Heart left ventricle (tissue), 16 donors: ENCODE measurements at regions not wholly inside any gene's neighbourhood (a gene's known extent, or its start where the extent isn't known, plus 50 kb on each side); places are given as distances from the start of the nearest gene placed in this dataset.

Source experiments
- ATAC-seq, 4 donors: fragments of 200-7000 bp; cut with Tn5 transposase; one replicate each; pipeline ENCODE4 v1.9.1; 2020 to 2022; ENCODE audit warnings: moderate library complexity in 4 of 4, mild to moderate bottlenecking in 3 of 4, moderate number of reproducible peaks in 1 of 4
- DNase-seq, 5 donors: peaks; one replicate each; pipeline ENCODE4 v3.0.0-alpha.2; 2020
- H3K27ac ChIP-seq, 12 donors: fragments of 200-600 bp; sonication (generic) in 4 of 12; one replicate each; pipeline versions ENCODE4 v1.5.0 to v1.8.0; 2016 to 2022; ENCODE audit warnings: mild to moderate bottlenecking in 2 of 12
- H3K27me3 ChIP-seq, 9 donors: fragments of 200-600 bp; sonication (generic) in 2 of 9; one replicate each; pipeline versions ENCODE4 v1.5.1 to v1.8.0; 2016 to 2022; ENCODE audit warnings: mild to moderate bottlenecking in 3 of 9
- H3K36me3 ChIP-seq, 9 donors: fragments of 200-600 bp; sonication (generic) in 2 of 9; one replicate each; pipeline versions ENCODE4 v1.5.0 to v1.8.0; 2018 to 2022; ENCODE audit warnings: mild to moderate bottlenecking in 2 of 9
- H3K4me1 ChIP-seq, 12 donors: fragments of 200-600 bp; sonication (generic) in 4 of 12; one replicate each; pipeline versions ENCODE4 v1.5.0 to v1.8.0; 2016 to 2022; ENCODE audit warnings: mild to moderate bottlenecking in 3 of 12
- H3K4me3 ChIP-seq, 12 donors: fragments of 200-600 bp; sonication (generic) in 4 of 12; one replicate each; pipeline versions ENCODE4 v1.5.0 to v1.8.0; 2017 to 2022; ENCODE audit warnings: mild to moderate bottlenecking in 9 of 12, moderate library complexity in 4 of 12
- H3K9me3 ChIP-seq, 12 donors: fragments of 200-600 bp; sonication (generic) in 4 of 12; one replicate each; pipeline versions ENCODE4 v1.5.0 to v1.8.0; 2016 to 2022; ENCODE audit warnings: mild to moderate bottlenecking in 1 of 12
- CTCF ChIP-seq, 12 donors: fragments of 200-600 bp; sonication (generic) in 4 of 12; IDR thresholded peaks; one replicate each; pipeline versions ENCODE4 v1.5.0 to v1.8.0; 2018 to 2022; ENCODE audit warnings: antibody characterized with exemption in 12 of 12, mild to moderate bottlenecking in 5 of 12
- POLR2A ChIP-seq, 2 donors: fragments of 450-650 bp; IDR thresholded peaks; one replicate each; pipeline ENCODE4 v1.6.1; 2017; ENCODE audit warnings: antibody characterized with exemption in 2 of 2, mild to moderate bottlenecking in 2 of 2, moderate library complexity in 2 of 2
- WGBS, 4 donors: extraction: QIAGEN DNeasy Blood & Tissue Kit in 2 of 4; methylation state at CpG; one replicate each; pipeline versions ENCODE4 v1.1.5 to v1.1.7; 2013 to 2018; 5-methylcytosine and 5-hydroxymethylcytosine counted together
- intact Hi-C, 10 donors: fragments of 100-400 bp; cut with DNase I; formaldehyde crosslinking; loops; one replicate each; pipeline versions ENCODE4 v1.11.1 to v1.14.2; 2022
- donor health status: ischemic (EF 13 %, LVEDD 7.1; RV severe dilation, severe dysfunction).
- donor health status: healthy with polysubstance abuse.
- donor health status: DM: no; HTN: yes; CAD: no.
- donor health status: DM: no; HTN: no; CAD: no.
- donor health status: ischemic (EF 25% LVEDD 6.9; RV normal size, moderate dysfunction).
- donor health status: ischemic (EF 25% LVEDD 5.7; RV mildly dilated, moderate dysfunction).
- donor health status: healthy.
- donor health status: DM: yes; HTN: yes; CAD: no.
- donor health status: ischemic (EF 35%, LVEDD 5.7; RV mildly dilated, moderate dysfunction).
- donor health status: nonischemic (EF 11% LVEDD 7.7; RV severe dilation, severe dysfunction).
- donor health status: DM: yes; HTN: yes; CAD: no.
- donor health status: PGD.
- donor health status: ischemic (EF 29% LVEDD 5.4; RV normal size, mild dysfunction).
- donor health status: nonischemic (EF 23%, LVEDD 6.1; RV moderate dilation, normal function).

GRCh38 chr5:96509721-96510350 lies 76.8 kb upstream of the PCSK1 start:
- Histone ChIP-seq H3K27ac (no peak overlapping the region), H3K4me3 (no peak overlapping the region), H3K36me3 (no peaks in the 10 kb centered on the region), H3K27me3 (no peaks in the 10 kb centered on the region), H3K4me1 (no peaks in the 10 kb centered on the region), H3K9me3 (no peaks in the 10 kb centered on the region)
- no peak for ATAC-seq
- 72 to 76% (median 74%) methylated on average over 5 of the region's 5 CpGs for WGBS, 4 donors
- TF ChIP-seq CTCF (IDR thresholded peaks at IDR 0.05) (no peak), POLR2A (IDR thresholded peaks at IDR 0.05) (no peak)
- intact Hi-C loops, result no loop called here
- DNase-seq, result no peak

- no peak for ATAC-seq
- WGBS, 4 donors, result 76 to 81% (median 79%) methylated on average over 6 of the region's 6 CpGs
- no peak overlapping the region for H3K4me3 ChIP-seq
Measured at GRCh38 chr5:96516631-96517071, 83.6 kb upstream of the PCSK1 start.

GRCh38 chr5:96517295-96517694 lies 84.2 kb upstream of the PCSK1 start:
- intact Hi-C loops, result no loop called here
- no peaks in the 10 kb centered on the region for H3K27me3 ChIP-seq
- H3K4me1 ChIP-seq, result no peaks in the 10 kb centered on the region
- no peak overlapping the region for H3K4me3 ChIP-seq
- no peaks in the 10 kb centered on the region for H3K36me3 ChIP-seq
- no peaks in the 10 kb centered on the region for H3K9me3 ChIP-seq
- DNase-seq, result no peak
- no peak overlapping the region for H3K27ac ChIP-seq
- 57 to 62% (median 57%) methylated on average over 4 of the region's 4 CpGs for WGBS, 4 donors
- no peak for ATAC-seq
- TF ChIP-seq CTCF (IDR thresholded peaks at IDR 0.05), result no peak
- TF ChIP-seq POLR2A (IDR thresholded peaks at IDR 0.05), result no peak

More at GRCh38 chr5:96516631-96517071, 83.6 kb upstream of the PCSK1 start:
- TF ChIP-seq CTCF (IDR thresholded peaks at IDR 0.05), result no peak
- TF ChIP-seq POLR2A (IDR thresholded peaks at IDR 0.05), result no peak
- Histone ChIP-seq H3K9me3 (no peaks in the 10 kb centered on the region), H3K36me3 (no peaks in the 10 kb centered on the region), H3K27me3 (no peaks in the 10 kb centered on the region), H3K27ac (no peak overlapping the region), H3K4me1 (no peaks in the 10 kb centered on the region)
- DNase-seq, result no peak
- intact Hi-C loops, result no loop called here

- Histone ChIP-seq H3K27ac (no peak overlapping the region), H3K4me3 (no peak overlapping the region), H3K4me1 (no peaks in the 10 kb centered on the region), H3K27me3 (no peaks in the 10 kb centered on the region), H3K9me3 (no peaks in the 10 kb centered on the region), H3K36me3 (no peaks in the 10 kb centered on the region)
- no peak for DNase-seq
- TF ChIP-seq POLR2A (IDR thresholded peaks at IDR 0.05) (no peak), CTCF (IDR thresholded peaks at IDR 0.05) (no peak)
- intact Hi-C loops, result no loop called here
- no peak for ATAC-seq
Measured at GRCh38 chr5:96520345-96520744, 87.3 kb upstream of the PCSK1 start.
